NT2/D1 (cell line): ENCODE measurements at regions not wholly inside any gene's neighbourhood (a gene's known extent, or its start where the extent isn't known, plus 50 kb on each side); places are given as distances from the start of the nearest gene placed in this dataset.
"Not testable (repeated sequence)": the region's sequence is repeated elsewhere in the genome, so short reads cannot be mapped to it uniquely, and the experiment has no call there.

Experiments used
- SUZ12 ChIP-seq: IDR thresholded peaks from 2 replicates; pipeline ENCODE4 v1.6.1; 2011; ENCODE audit not compliant: insufficient read length, insufficient read depth; ENCODE audit errors: extremely low read depth
- YY1 ChIP-seq: IDR thresholded peaks from 2 replicates; pipeline ENCODE4 v1.6.1; 2011; ENCODE audit not compliant: insufficient read length, insufficient read depth

DNA sequence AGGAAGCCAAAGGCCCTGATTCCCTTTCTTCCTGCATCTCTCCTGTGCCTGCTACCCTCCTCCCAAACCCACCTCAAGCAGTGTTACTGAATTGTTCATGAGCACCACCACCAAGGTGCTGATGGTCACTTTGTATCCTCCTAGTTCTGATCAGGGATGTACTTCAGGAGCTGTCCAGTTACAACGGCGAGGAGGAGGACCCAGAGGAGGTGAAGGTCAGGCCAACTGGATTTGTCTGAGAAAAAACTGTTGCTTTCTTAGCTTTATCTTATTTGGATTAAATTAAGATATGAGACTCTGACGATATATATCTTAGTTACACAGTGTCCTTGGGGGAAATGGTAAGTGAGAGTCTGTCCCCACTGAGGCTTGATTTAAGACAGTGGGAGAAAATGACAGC, 135.0 kb upstream of the THOC3 start:
- not testable (repeated sequence) for TF ChIP-seq SUZ12, YY1
